HepG2 (cell line): ENCODE measurements at regions not wholly inside any gene's neighbourhood (a gene's known extent, or its start where the extent isn't known, plus 50 kb on each side); places are given as distances from the start of the nearest gene placed in this dataset.

Experiments used
- ARHGAP35 ChIP-seq: sonication (generic); formaldehyde crosslinking; IDR thresholded peaks from 2 replicates; pipeline ENCODE4 v1.9.0; 2022; ENCODE audit warnings: mild to moderate bottlenecking, inconsistent platforms, moderate library complexity, missing genetic modification reagents, borderline replicate concordance
- EHMT2 ChIP-seq: fragments of 200-600 bp; sonication (generic); IDR thresholded peaks from 2 replicates; pipeline ENCODE4 v1.7.0; 2017; ENCODE audit warnings: antibody characterized with exemption, low read depth, low read length, borderline replicate concordance
- GPN1 ChIP-seq: sonication (generic); formaldehyde crosslinking; IDR thresholded peaks from 2 replicates; pipeline ENCODE4 v1.5.1; 2020; ENCODE audit warnings: missing genetic modification reagents, borderline replicate concordance
- PCBP2 ChIP-seq: fragments of 200-400 bp; formaldehyde crosslinking; optimal IDR thresholded peaks from 2 replicates; pipeline ENCODE3; 2018; ENCODE audit warnings: low read length, low read depth; ENCODE audit not compliant: poor library complexity, severe bottlenecking
- SIX1 ChIP-seq: sonication (generic); formaldehyde crosslinking; IDR thresholded peaks from 2 replicates; pipeline ENCODE4 v1.4.0; 2020; ENCODE audit warnings: missing genetic modification reagents, borderline replicate concordance
- STAG1 ChIP-seq: sonication (generic); formaldehyde crosslinking; IDR thresholded peaks from 2 replicates; pipeline ENCODE4 v1.4.0; 2020; ENCODE audit warnings: missing genetic modification reagents
- ZNF792 ChIP-seq: IDR thresholded peaks from 2 replicates; pipeline ENCODE4 v1.6.1; 2016
- TF ChIP-seq, protein P1 (sequence below): sonication (generic); formaldehyde crosslinking; IDR thresholded peaks from 2 replicates; pipeline ENCODE4 v1.5.0; 2020; ENCODE audit warnings: mild to moderate bottlenecking, missing genetic modification reagents, borderline replicate concordance
- TF ChIP-seq, protein P2 (sequence below): sonication (generic); formaldehyde crosslinking; IDR thresholded peaks from 2 replicates; pipeline ENCODE4 v1.8.1; 2022; ENCODE audit warnings: mild to moderate bottlenecking, missing genetic modification reagents
- TF ChIP-seq, protein P3 (sequence below): sonication (generic); formaldehyde crosslinking; IDR thresholded peaks from 2 replicates; pipeline ENCODE4 v1.4.0; 2020; ENCODE audit warnings: missing genetic modification reagents, mild to moderate bottlenecking, borderline replicate concordance
- TF ChIP-seq, protein P4 (sequence below): sonication (generic); formaldehyde crosslinking; IDR thresholded peaks from 2 replicates; pipeline ENCODE4 v1.4.0; 2020; ENCODE audit warnings: missing genetic modification reagents
- TF ChIP-seq, protein P5 (sequence below): sonication (generic); formaldehyde crosslinking; IDR thresholded peaks from 2 replicates; pipeline ENCODE4 v1.5.1; 2020; ENCODE audit warnings: mild to moderate bottlenecking, missing genetic modification reagents, borderline replicate concordance
- TF ChIP-seq, protein P6 (sequence below): sonication (generic); formaldehyde crosslinking; IDR thresholded peaks from 2 replicates; pipeline ENCODE4 v1.4.0; 2020; ENCODE audit warnings: missing genetic modification reagents
- TF ChIP-seq, protein P7 (sequence below): IDR thresholded peaks from 2 replicates; pipeline ENCODE4 v1.6.1; 2016; ENCODE audit warnings: mild to moderate bottlenecking

DNA sequence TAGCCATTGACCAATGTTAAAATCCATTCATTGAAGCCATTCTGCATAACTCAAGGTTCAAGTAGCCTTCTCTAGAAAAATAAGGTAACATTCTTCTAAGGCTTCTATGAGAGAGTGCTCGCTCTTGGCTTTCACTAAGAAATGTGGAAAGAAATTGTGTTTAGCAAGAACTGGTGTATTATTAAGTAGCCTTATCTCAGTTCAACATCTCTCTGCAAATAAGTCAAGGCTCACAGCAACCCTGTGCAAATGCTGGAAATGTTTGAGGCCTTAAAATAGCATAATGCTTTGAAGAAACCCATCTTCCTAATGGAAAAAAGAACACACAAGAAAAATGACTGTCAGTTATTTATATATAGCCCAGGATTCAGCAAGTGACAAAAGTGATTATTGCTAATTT, 254.1 kb upstream of the PROX1 start (continued):
- TF ChIP-seq, protein P1, sequence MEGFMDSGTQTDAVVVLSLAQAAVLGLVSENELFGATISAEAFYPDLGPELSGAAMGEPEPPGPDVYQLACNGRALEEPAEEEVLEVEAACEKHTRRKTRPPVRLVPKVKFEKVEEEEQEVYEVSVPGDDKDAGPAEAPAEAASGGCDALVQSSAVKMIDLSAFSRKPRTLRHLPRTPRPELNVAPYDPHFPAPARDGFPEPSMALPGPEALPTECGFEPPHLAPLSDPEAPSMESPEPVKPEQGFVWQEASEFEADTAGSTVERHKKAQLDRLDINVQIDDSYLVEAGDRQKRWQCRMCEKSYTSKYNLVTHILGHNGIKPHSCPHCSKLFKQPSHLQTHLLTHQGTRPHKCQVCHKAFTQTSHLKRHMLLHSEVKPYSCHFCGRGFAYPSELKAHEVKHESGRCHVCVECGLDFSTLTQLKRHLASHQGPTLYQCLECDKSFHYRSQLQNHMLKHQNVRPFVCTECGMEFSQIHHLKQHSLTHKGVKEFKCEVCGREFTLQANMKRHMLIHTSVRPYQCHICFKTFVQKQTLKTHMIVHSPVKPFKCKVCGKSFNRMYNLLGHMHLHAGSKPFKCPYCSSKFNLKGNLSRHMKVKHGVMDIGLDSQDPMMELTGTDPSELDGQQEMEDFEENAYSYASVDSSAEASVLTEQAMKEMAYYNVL (CRISPR knock-in tag) = no peak
- TF ChIP-seq ARHGAP35 (CRISPR knock-in tag) (no peak), STAG1 (CRISPR knock-in tag) (peak; percentile 16; the same call in 1 of the 2 replicates), GPN1 (CRISPR knock-in tag) (no peak), EHMT2 (peak; percentile 21; the same call in 1 of the 2 replicates), ZNF792 (CRISPR knock-in tag) (0 out of 2 replicates have a peak, but pooled peaks have one; percentile 47), SIX1 (CRISPR knock-in tag) (0 out of 2 replicates have a peak, but pooled peaks have one; percentile 36), PCBP2 (no peak)
- TF ChIP-seq, protein P2, sequence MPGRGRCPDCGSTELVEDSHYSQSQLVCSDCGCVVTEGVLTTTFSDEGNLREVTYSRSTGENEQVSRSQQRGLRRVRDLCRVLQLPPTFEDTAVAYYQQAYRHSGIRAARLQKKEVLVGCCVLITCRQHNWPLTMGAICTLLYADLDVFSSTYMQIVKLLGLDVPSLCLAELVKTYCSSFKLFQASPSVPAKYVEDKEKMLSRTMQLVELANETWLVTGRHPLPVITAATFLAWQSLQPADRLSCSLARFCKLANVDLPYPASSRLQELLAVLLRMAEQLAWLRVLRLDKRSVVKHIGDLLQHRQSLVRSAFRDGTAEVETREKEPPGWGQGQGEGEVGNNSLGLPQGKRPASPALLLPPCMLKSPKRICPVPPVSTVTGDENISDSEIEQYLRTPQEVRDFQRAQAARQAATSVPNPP = no peak
- TF ChIP-seq, protein P3, sequence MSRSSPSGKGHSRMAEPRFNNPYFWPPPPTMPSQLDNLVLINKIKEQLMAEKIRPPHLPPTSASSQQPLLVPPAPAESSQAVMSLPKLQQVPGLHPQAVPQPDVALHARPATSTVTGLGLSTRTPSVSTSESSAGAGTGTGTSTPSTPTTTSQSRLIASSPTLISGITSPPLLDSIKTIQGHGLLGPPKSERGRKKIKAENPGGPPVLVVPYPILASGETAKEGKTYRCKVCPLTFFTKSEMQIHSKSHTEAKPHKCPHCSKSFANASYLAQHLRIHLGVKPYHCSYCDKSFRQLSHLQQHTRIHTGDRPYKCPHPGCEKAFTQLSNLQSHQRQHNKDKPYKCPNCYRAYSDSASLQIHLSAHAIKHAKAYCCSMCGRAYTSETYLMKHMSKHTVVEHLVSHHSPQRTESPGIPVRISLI = no peak
- TF ChIP-seq, protein P4, sequence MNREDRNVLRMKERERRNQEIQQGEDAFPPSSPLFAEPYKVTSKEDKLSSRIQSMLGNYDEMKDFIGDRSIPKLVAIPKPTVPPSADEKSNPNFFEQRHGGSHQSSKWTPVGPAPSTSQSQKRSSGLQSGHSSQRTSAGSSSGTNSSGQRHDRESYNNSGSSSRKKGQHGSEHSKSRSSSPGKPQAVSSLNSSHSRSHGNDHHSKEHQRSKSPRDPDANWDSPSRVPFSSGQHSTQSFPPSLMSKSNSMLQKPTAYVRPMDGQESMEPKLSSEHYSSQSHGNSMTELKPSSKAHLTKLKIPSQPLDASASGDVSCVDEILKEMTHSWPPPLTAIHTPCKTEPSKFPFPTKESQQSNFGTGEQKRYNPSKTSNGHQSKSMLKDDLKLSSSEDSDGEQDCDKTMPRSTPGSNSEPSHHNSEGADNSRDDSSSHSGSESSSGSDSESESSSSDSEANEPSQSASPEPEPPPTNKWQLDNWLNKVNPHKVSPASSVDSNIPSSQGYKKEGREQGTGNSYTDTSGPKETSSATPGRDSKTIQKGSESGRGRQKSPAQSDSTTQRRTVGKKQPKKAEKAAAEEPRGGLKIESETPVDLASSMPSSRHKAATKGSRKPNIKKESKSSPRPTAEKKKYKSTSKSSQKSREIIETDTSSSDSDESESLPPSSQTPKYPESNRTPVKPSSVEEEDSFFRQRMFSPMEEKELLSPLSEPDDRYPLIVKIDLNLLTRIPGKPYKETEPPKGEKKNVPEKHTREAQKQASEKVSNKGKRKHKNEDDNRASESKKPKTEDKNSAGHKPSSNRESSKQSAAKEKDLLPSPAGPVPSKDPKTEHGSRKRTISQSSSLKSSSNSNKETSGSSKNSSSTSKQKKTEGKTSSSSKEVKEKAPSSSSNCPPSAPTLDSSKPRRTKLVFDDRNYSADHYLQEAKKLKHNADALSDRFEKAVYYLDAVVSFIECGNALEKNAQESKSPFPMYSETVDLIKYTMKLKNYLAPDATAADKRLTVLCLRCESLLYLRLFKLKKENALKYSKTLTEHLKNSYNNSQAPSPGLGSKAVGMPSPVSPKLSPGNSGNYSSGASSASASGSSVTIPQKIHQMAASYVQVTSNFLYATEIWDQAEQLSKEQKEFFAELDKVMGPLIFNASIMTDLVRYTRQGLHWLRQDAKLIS (CRISPR knock-in tag) = no peak
- TF ChIP-seq, protein P5, sequence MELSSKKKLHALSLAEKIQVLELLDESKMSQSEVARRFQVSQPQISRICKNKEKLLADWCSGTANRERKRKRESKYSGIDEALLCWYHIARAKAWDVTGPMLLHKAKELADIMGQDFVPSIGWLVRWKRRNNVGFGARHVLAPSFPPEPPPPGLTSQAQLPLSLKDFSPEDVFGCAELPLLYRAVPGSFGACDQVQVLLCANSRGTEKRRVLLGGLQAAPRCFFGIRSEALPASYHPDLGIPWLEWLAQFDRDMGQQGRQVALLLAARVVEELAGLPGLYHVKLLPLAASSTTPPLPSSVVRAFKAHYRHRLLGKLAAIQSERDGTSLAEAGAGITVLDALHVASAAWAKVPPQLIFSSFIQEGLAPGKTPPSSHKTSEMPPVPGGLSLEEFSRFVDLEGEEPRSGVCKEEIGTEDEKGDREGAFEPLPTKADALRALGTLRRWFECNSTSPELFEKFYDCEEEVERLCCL = no peak
- TF ChIP-seq, protein P6, sequence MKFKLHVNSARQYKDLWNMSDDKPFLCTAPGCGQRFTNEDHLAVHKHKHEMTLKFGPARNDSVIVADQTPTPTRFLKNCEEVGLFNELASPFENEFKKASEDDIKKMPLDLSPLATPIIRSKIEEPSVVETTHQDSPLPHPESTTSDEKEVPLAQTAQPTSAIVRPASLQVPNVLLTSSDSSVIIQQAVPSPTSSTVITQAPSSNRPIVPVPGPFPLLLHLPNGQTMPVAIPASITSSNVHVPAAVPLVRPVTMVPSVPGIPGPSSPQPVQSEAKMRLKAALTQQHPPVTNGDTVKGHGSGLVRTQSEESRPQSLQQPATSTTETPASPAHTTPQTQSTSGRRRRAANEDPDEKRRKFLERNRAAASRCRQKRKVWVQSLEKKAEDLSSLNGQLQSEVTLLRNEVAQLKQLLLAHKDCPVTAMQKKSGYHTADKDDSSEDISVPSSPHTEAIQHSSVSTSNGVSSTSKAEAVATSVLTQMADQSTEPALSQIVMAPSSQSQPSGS = 0 out of 2 replicates have a peak, but pooled peaks have one; percentile 57
- TF ChIP-seq, protein P7, sequence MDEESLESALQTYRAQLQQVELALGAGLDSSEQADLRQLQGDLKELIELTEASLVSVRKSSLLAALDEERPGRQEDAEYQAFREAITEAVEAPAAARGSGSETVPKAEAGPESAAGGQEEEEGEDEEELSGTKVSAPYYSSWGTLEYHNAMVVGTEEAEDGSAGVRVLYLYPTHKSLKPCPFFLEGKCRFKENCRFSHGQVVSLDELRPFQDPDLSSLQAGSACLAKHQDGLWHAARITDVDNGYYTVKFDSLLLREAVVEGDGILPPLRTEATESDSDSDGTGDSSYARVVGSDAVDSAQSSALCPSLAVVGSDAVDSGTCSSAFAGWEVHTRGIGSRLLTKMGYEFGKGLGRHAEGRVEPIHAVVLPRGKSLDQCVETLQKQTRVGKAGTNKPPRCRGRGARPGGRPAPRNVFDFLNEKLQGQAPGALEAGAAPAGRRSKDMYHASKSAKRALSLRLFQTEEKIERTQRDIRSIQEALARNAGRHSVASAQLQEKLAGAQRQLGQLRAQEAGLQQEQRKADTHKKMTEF (CRISPR knock-in tag) = peak; percentile 50; the same call in 1 of the 2 replicates
